ENCODE measurements at regions not wholly inside any gene's neighbourhood (a gene's known extent, or its start where the extent isn't known, plus 50 kb on each side); places are given as distances from the start of the nearest gene placed in this dataset.
"Not testable (repeated sequence)": the region's sequence is repeated elsewhere in the genome, so short reads cannot be mapped to it uniquely, and the experiment has no call there.

GRCh38 chr6:6091608-6092002 lies 84.9 kb upstream of the NRN1 start:
- no peak for DNase-seq (ENCODE audit: low spot score)

GRCh38 chr6:6090861-6091607 lies 84.3 kb upstream of the NRN1 start:
- DNase-seq (ENCODE audit: low spot score) = no peak

- no peak for DNase-seq (ENCODE audit: low spot score)
These were observed 79.4 kb upstream of the NRN1 start for GRCh38 chr6:6085928-6086668.

DNA sequence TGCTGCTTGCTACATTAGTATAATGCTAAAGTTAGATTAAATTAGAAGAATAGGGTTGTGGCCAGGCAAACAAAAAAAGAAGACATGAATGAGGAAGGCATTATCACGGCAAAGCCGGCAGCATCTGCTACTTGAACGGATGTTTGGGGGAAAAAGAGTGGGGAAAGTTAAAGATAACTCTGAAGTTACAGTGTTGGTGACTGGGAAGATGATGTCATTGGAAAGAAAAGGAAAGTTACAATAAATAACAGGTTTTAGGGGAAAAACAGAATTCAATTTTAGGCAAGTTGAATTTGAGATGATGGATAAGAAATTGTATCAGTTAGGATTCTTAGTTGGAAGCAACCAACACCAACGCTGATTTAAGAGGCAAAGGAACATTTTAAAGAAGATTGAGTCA lies 74.2 kb upstream of the NRN1 start:
- DNase-seq (ENCODE audit: low spot score) = no peak

DNA sequence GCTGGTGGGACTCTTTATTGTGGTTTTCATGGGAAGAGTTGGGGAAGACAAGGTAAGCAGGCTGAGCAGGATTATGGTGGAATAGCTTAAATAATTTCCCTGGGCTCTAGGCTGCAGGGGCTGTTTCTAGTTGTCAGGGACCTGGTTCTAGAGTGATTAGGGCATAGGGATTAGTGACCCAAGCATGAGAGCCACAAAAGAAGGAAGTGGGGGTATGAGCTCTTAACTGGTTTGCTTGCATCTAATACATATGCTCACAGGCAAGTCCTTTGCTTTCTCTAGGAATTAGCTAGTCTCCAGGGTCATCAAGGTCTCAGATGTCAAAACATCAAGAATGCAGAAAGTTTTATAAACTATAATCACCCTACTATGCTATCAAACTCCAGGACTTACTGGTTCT lies 67.5 kb upstream of the NRN1 start:
- no peak for DNase-seq (ENCODE audit: low spot score)

DNA sequence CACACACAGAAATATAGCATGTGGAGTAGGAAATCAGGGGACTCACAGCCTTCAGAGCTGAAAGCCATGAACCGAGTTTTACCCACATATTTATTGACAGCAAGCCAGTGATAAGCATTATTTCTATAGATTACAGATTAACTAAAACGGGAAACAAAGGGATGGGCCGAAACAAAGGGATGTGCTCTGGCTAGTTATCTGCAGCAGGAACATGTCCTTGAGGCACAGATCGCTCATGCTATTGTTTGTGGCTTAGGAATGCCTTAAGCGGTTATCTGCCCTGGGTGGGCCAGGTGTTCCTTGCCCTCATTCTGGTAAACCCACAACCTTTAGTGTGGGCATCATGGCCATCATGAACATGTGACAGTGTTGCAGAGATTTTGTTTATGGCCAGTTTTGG lies 61.4 kb upstream of the NRN1 start:
- DNase-seq (ENCODE audit: low spot score) = not testable (repeated sequence)

GRCh38 chr6:6058054-6058444 lies 51.3 kb upstream of the NRN1 start:
- DNase-seq (ENCODE audit: low spot score) = no peak

DNA sequence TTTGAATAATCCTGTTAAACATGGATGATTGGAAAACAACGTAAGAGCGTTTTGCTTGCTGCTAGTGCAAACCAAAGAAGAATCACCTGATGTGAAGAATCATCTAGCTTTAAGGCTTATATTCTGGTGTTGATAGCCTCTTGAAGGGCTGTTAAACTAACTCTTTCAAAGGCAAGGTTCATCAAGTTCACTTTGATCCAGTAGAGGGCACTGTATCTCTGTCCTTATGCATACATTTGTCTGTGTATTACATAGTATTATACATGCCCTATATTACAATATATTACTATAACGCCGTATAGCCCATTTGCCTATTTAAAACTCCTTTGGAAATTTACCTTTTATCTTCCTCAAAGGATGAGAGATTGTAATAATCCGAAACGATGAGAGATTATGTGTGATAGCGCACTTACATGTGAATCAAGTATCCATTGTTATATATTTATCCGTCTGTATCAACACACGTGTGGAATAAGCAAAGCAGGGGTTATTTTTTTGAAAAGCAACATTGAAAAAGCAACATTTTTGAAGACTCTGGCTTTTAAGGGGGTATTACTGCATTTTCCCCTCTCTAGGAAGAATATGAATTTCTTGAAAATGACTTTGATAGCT lies 50.8 kb upstream of the NRN1 start:
- peak; percentile 23 for DNase-seq (ENCODE audit: low spot score)

Measured in hematopoietic multipotent progenitor cell treated with erythropoietin and hydrocortisone succinate and interleukin-3 and kit ligand, for 15 days (in vitro differentiated cells).